GM21381 (cell line): ENCODE measurements at regions not wholly inside any gene's neighbourhood (a gene's known extent, or its start where the extent isn't known, plus 50 kb on each side); places are given as distances from the start of the nearest gene placed in this dataset.

Experiments
- ATAC-seq: cut with Tn5 transposase; IDR thresholded peaks from one replicate; pipeline ENCODE4 v1.9.1; 2021; ENCODE audit warnings: mild to moderate bottlenecking, moderate library complexity; ENCODE audit not compliant: unreplicated experiment

GRCh38 chr3:16803019-16803418 is 81.7 kb upstream of the PLCL2 start:
- ATAC-seq, result no peak

DNA sequence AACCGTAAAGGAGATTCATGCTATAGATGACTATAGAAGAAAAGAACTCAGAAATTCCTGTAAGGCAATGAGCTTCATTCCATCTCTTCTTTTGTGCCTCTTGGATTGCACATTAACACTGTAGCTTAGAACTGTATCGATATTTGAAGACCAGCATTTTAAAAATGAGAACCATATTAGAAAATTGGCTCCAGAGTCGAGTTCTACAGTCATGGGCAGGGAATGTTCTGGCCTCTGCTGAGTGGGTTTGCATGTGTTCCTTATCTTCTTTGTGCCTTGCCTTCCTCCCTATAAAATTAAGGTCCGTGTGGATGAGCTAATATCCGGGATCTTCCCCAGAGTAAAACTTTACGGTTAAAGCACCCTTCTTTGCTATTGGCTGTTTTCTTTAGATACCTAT is 77.4 kb upstream of the PLCL2 start:
- no peak for ATAC-seq

- ATAC-seq, result no peak
These were observed 76.2 kb upstream of the PLCL2 start for GRCh38 chr3:16808393-16809107.

- ATAC-seq, result no peak
These were observed 75.3 kb upstream of the PLCL2 start for GRCh38 chr3:16809482-16809881.

GRCh38 chr3:16809993-16810392 is 74.8 kb upstream of the PLCL2 start:
- no peak for ATAC-seq

GRCh38 chr3:16810593-16811367 is 74.0 kb upstream of the PLCL2 start:
- ATAC-seq, result no peak

- ATAC-seq, result no peak
These were observed 72.8 kb upstream of the PLCL2 start for GRCh38 chr3:16811950-16812349.

- ATAC-seq, result no peak
These were observed 71.4 kb upstream of the PLCL2 start for GRCh38 chr3:16813336-16813735.

DNA sequence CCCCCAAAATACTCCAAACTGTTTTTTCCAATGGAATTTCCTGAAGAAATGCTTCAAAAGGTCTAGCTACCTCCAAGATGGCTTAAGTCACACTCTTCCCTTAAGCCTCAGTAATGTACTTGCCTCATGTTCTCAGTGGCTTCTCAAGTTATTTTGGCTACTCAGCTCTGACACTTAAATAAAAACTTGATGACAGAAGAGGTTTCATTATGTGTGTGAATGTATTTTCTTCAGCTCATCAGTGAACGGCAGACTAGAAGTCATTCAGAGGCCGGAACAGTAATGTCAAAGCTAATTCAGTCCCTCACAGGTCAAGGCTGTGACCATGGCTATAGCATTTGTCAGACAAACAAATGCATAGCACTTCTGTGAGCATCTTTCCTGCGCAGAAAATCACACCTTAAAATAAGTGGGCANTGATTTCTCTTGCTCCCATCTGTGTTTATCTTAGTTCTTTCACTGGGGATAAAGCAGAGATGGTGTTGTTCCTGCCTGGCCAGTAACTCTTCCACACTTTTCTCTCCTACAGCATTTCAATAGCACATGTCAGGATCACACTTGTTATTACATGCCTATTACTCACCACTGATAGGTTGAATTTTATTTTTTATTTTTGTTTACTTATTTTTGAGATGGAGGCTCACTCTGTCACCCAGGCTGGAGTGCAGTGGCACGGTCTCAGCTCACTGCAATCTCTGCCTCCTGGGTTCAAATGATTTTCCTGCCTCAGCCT is 68.5 kb upstream of the PLCL2 start:
- peak; percentile 77 for ATAC-seq

DNA sequence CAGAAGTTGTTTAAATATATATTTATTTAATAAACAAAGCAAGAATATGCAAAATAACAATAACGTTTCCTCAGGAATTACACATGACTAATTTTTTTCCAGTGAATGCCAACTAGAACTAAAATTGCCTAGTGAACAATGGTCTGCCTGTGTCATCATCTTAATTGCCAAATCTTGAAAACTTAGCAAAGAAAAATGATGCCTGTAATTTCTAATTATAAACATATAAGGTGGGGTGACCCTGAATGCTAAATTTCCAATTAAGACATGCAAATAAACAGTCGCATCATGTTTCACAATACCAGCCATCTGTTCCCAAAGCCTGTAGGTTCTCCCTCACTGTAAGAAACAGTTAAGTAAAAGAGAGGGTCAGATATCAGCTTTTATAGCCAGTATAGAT is 67.6 kb upstream of the PLCL2 start:
- no peak for ATAC-seq

DNA sequence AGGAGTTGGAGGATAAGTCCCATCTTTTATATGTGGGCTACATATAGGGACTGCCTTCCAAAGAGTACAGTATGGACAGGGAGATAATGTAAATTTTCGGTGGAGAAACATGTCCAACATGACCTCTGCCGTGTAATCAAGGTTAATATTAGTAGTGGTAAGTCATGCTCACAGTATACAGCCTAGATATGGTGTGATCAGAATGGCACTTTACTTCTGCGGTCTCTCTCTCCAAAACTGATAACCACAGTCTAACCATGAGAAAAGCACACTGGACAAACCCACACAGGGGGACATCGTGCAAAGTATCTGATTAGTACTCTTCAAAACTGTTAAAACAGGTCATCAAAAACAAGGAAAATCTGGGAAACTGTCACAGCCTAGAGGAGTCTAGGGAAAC is 66.6 kb upstream of the PLCL2 start:
- no peak for ATAC-seq

DNA sequence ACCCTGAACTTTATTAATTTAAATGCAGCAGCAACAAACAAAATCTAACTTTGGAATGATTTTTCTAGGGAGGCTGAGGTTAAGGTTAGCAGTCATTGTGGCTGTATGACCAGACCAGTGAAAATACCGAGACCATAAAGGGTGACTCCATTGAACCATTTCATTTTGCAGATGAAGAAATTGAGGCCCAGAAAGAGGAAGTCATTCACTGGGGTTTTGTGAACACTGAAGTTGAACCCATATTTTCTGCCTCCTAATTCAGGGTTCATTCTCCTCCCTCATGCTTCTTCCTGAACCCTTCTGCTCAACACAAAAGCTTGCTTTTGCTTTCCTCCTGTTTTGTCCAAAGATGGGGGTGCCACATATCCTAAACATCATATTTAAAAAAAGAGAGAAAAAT is 65.8 kb upstream of the PLCL2 start:
- ATAC-seq, result no peak

- no peak for ATAC-seq
These were observed 64.3 kb upstream of the PLCL2 start for GRCh38 chr3:16820485-16820884.

DNA sequence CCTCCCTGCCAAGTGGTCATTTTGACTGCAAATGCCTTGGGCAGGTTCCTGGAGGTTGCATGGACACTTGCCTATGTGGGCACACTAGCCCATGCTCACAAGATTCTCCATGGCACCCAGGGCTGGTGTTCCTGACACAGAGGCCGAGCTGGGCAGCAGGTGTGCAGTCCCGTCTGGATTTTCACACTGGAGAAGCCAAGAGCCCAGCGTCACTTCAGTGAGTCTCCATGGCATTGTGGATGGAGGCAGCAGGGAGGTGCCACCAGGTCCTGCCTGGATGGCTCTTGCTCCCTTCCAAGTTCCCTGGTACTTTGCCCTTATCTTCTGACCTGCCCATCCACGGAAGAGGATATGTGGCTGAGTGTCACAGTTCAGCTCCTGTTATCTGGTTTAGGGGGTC is 63.7 kb upstream of the PLCL2 start:
- no peak for ATAC-seq

GRCh38 chr3:16824081-16824696 is 60.6 kb upstream of the PLCL2 start:
- ATAC-seq, result peak; percentile 78

GRCh38 chr3:16825617-16826204 is 59.0 kb upstream of the PLCL2 start:
- no peak for ATAC-seq

- no peak for ATAC-seq
These were observed 55.9 kb upstream of the PLCL2 start for GRCh38 chr3:16828815-16829214.

DNA sequence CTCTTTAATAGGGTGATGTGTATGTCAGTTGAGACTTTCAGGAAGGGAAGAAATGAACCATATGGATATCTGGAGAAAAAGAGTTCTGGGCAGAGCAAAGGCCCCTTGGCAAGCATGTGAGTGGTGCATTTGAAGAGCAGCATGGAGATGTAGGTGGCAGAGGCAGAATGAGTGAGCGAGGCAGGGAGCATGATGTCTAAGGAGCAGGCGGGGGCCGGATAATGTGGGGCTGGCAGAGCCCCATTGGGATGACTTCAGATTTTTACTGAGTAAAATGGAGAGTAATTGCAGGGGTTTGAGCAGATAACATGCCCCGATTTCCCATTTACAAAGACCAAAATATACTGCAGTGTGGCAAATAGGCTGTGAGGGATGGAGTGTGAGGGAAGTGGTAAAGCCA is 52.9 kb upstream of the PLCL2 start:
- no peak for ATAC-seq

GRCh38 chr3:16834214-16834613 is 50.5 kb upstream of the PLCL2 start:
- no peak for ATAC-seq

GRCh38 chr3:16834753-16835152 is 50.0 kb upstream of the PLCL2 start:
- no peak for ATAC-seq
